DND-41 (cell line): ENCODE measurements at regions not wholly inside any gene's neighbourhood (a gene's known extent, or its start where the extent isn't known, plus 50 kb on each side); places are given as distances from the start of the nearest gene placed in this dataset.

ENCODE experiments used
- ATAC-seq: fragments of 200-7000 bp; cut with Tn5 transposase; 3 replicates; pipeline ENCODE4 v1.9.1; 2021; ENCODE audit warnings: low read depth; ENCODE audit not compliant: insufficient read depth
- DNase-seq: peaks from one replicate; pipeline ENCODE4 v3.0.0-alpha.2; 2020
- H2AFZ ChIP-seq: 2 replicates; pipeline ENCODE4 v1.6.0; 2012; ENCODE audit warnings: low read depth, low read length
- H3K27ac ChIP-seq: 2 replicates; pipeline ENCODE4 v1.5.1; 2012; ENCODE audit warnings: low read length, inconsistent platforms
- H3K27me3 ChIP-seq: fragments of 200-600 bp; sonication (generic); 2 replicates; pipeline ENCODE4 v1.6.0; 2012; ENCODE audit warnings: low read length, mild to moderate bottlenecking, inconsistent platforms; ENCODE audit not compliant: insufficient read depth, poor library complexity
- H3K36me3 ChIP-seq: 2 replicates; pipeline ENCODE4 v1.5.1; 2012; ENCODE audit warnings: low read length, inconsistent platforms; ENCODE audit not compliant: insufficient read depth
- H3K4me1 ChIP-seq: 2 replicates; pipeline ENCODE4 v1.5.1; 2012; ENCODE audit warnings: mild to moderate bottlenecking, low read length; ENCODE audit not compliant: insufficient read depth
- H3K4me2 ChIP-seq: 2 replicates; pipeline ENCODE4 v1.6.0; 2012; ENCODE audit warnings: mild to moderate bottlenecking, moderate library complexity, low read length, inconsistent platforms; ENCODE audit not compliant: insufficient read depth
- H3K4me3 ChIP-seq, 2 experiments: fragments of 200-600 bp in 1 of 2; shearing (Covaris generic) in 1 of 2; 2 replicates each; pipeline ENCODE4 v1.5.1; 2012 to 2016; ENCODE audit warnings: inconsistent platforms in 2 of 2, low read length in 2 of 2, mild to moderate bottlenecking in 2 of 2, low read depth in 1 of 2, moderate library complexity in 1 of 2
- H3K79me2 ChIP-seq: 2 replicates; pipeline ENCODE4 v1.6.0; 2012; ENCODE audit warnings: low read length, inconsistent platforms; ENCODE audit not compliant: insufficient read depth
- H3K9ac ChIP-seq: 2 replicates; pipeline ENCODE4 v1.6.0; 2012; ENCODE audit warnings: low read depth, mild to moderate bottlenecking, inconsistent platforms, low read length, moderate library complexity
- H3K9me3 ChIP-seq: 2 replicates; pipeline ENCODE4 v1.5.1; 2012; ENCODE audit warnings: low read length, moderate library complexity, mild to moderate bottlenecking, inconsistent platforms; ENCODE audit not compliant: insufficient read depth, severe bottlenecking
- H4K20me1 ChIP-seq: 2 replicates; pipeline ENCODE4 v1.6.0; 2012; ENCODE audit warnings: low read length; ENCODE audit not compliant: insufficient read depth
- EZH2 ChIP-seq: IDR thresholded peaks from 3 replicates; pipeline ENCODE4 v1.6.1; 2012; ENCODE audit warnings: borderline replicate concordance, low read depth, mild to moderate bottlenecking, moderate library complexity, low read length, inconsistent platforms; ENCODE audit not compliant: severe bottlenecking
- TF ChIP-seq, protein P1 (sequence below): IDR thresholded peaks from 2 replicates; pipeline ENCODE4 v1.5.1; 2012; ENCODE audit warnings: borderline replicate concordance, low read length, moderate library complexity, mild to moderate bottlenecking; ENCODE audit not compliant: poor library complexity, severe bottlenecking; ENCODE audit errors: extremely low read depth

- Histone ChIP-seq H3K9me3 (no peaks in the 10 kb centered on the region), H2AFZ (no peak overlapping the region), H3K36me3 (no peaks in the 10 kb centered on the region), H3K4me1 (no peaks in the 10 kb centered on the region), H3K27me3 (no peaks in the 10 kb centered on the region), H3K9ac (no peak overlapping the region), H3K79me2 (no peaks in the 10 kb centered on the region), H3K27ac (no peak overlapping the region), H4K20me1 (no peaks in the 10 kb centered on the region), H3K4me3 (no peak overlapping the region), H3K4me2 (no peak overlapping the region)
- ATAC-seq (no peak), DNase-seq (no peak)
- TF ChIP-seq, protein P1, sequence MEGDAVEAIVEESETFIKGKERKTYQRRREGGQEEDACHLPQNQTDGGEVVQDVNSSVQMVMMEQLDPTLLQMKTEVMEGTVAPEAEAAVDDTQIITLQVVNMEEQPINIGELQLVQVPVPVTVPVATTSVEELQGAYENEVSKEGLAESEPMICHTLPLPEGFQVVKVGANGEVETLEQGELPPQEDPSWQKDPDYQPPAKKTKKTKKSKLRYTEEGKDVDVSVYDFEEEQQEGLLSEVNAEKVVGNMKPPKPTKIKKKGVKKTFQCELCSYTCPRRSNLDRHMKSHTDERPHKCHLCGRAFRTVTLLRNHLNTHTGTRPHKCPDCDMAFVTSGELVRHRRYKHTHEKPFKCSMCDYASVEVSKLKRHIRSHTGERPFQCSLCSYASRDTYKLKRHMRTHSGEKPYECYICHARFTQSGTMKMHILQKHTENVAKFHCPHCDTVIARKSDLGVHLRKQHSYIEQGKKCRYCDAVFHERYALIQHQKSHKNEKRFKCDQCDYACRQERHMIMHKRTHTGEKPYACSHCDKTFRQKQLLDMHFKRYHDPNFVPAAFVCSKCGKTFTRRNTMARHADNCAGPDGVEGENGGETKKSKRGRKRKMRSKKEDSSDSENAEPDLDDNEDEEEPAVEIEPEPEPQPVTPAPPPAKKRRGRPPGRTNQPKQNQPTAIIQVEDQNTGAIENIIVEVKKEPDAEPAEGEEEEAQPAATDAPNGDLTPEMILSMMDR, result no peak
- no peak for TF ChIP-seq EZH2
Measured at GRCh38 chr9:27844797-27845196, 271.5 kb upstream of the C9orf72 start.

GRCh38 chr9:27847380-27847779 is 274.1 kb upstream of the C9orf72 start:
- TF ChIP-seq, protein P1, result no peak
- no peaks in the 10 kb centered on the region for H3K79me2 ChIP-seq

GRCh38 chr9:27847818-27848217 is 274.5 kb upstream of the C9orf72 start:
- Histone ChIP-seq H3K9ac (no peak overlapping the region), H3K36me3 (no peaks in the 10 kb centered on the region), H4K20me1 (no peaks in the 10 kb centered on the region), H2AFZ (no peak overlapping the region), H3K27me3 (no peaks in the 10 kb centered on the region), H3K4me3 (no peak overlapping the region), H3K4me2 (no peak overlapping the region), H3K27ac (no peak overlapping the region), H3K79me2 (no peaks in the 10 kb centered on the region), H3K9me3 (no peaks in the 10 kb centered on the region), H3K4me1 (no peaks in the 10 kb centered on the region)
- ATAC-seq (no peak), DNase-seq (no peak)
- TF ChIP-seq EZH2, result no peak
- TF ChIP-seq, protein P1, result no peak

More at GRCh38 chr9:27847380-27847779, 274.1 kb upstream of the C9orf72 start:
- Histone ChIP-seq H3K36me3 (no peaks in the 10 kb centered on the region), H2AFZ (no peak overlapping the region), H3K27ac (no peak overlapping the region), H3K4me2 (no peak overlapping the region), H3K9me3 (no peaks in the 10 kb centered on the region), H3K9ac (no peak overlapping the region), H3K27me3 (no peaks in the 10 kb centered on the region), H3K4me3 (no peak overlapping the region), H4K20me1 (no peaks in the 10 kb centered on the region), H3K4me1 (no peaks in the 10 kb centered on the region)
- DNase-seq (no peak), ATAC-seq (no peak)

DNA sequence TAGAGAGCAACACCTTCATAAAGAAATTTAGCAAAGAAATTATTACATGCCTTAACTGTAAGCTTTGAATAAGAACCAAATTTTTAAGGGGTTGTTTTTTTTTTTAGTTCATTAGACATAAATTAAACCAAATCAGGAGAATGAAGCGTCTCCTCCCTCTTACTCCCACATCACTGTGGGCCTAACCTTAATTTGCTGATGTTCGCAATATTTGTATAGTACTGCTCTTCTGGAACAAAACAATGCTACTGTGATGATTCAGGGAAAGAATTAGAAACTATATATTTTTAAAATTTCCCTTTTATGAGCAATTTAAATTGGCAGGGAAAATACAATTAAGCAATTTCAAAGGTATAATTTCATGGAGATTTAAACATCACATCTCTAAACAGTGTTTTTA is 275.0 kb upstream of the C9orf72 start:
- H3K27ac ChIP-seq, result no peak overlapping the region
- no peaks in the 10 kb centered on the region for H3K79me2 ChIP-seq
- no peaks in the 10 kb centered on the region for H4K20me1 ChIP-seq
- H3K4me1 ChIP-seq, result no peaks in the 10 kb centered on the region
- H3K9me3 ChIP-seq, result no peaks in the 10 kb centered on the region
- H2AFZ ChIP-seq, result no peak overlapping the region
- TF ChIP-seq, protein P1, result no peak
- TF ChIP-seq EZH2, result no peak
- H3K27me3 ChIP-seq, result no peaks in the 10 kb centered on the region
- no peak overlapping the region for H3K4me3 ChIP-seq
- DNase-seq (no peak), ATAC-seq (no peak)
- H3K4me2 ChIP-seq, result no peak overlapping the region
- no peaks in the 10 kb centered on the region for H3K36me3 ChIP-seq
- no peak overlapping the region for H3K9ac ChIP-seq
